Kasumi-1 (cell line): ENCODE measurements at regions not wholly inside any gene's neighbourhood (a gene's known extent, or its start where the extent isn't known, plus 50 kb on each side); places are given as distances from the start of the nearest gene placed in this dataset.
"Not testable (repeated sequence)": the region's sequence is repeated elsewhere in the genome, so short reads cannot be mapped to it uniquely, and the experiment has no call there.

Source experiments
- DNase-seq, 2 experiments: peaks; one replicate each; lab custom pipeline; 2025; lab: John Stamatoyannopoulos, UW

DNA sequence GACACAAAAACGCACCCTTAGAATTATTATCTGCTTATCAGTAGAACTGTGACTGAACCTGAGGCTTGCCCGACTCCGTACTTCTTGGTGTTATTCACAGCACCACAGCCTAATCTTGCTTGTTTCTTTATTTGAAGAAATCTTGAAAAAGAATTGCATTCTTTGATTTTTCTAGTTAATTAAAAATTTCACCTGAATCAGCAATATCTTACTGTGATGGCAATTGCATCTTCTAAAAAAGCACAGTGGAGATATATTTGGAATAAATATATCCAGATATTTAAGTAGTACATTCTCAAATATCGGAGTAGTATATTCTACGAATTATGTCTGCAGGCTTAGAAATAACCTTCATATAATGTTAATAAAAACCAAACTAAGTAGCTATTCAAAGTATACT, 90.1 kb upstream of the LYSMD4 start:
- DNase-seq = no peak

DNA sequence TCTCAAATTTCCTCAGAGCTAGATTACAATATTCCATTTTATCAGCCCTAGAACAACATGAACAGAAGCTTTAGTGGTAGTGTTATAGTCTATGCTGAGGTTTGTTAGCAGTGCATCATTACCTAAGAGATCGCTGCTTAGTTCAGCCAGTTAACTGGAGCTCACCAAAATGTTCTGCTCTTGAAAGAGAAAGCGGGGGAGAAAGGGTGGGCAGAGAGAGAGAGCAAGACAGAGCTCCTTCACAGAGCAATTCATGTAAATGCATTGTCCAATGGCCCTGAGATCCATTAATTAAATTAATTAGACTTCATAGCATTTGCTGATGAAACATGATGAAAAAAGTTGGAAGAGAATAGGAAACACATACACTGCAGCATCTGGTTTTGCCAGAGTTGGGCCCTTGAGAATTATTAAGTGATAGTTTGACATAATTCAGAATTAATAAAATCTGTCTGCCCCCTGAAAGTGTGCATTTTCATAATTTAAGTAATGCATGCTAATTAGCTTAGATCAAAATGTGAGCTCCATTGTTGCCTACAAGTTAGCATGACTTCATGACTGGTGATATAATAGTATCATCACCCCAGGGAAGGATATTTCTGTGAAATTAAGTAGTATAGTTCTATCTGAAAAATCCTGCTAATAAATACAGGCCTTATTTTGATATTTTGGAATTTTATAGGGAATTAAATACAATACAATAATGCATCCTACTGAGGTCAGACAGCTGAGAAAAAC, 86.9 kb upstream of the LYSMD4 start:
- DNase-seq = no peak

- no peak for DNase-seq
These were observed 85.6 kb upstream of the LYSMD4 start for GRCh38 chr15:99818872-99819271.

DNA sequence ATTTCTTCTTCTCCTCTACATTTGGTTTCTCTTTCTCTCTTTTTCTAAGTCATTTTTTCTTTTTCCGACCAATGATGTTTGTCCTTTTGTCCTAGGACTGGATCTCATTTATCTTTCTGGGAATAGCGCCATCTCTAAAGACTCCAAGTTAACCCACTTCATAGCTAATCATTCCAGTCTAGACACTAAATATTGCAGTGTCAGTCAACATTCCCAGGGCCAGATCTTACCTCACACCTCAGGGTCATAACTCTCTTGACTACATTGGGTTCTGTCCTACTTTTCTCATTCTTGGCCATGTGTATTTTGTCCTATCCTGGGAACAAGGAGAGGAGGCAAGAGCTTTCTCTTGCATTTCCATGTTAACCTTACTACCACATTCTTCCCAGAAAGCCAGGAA, 83.6 kb upstream of the LYSMD4 start:
- DNase-seq = not testable (repeated sequence)

GRCh38 chr15:99810663-99811062, 77.4 kb upstream of the LYSMD4 start:
- DNase-seq = not testable (repeated sequence)

DNA sequence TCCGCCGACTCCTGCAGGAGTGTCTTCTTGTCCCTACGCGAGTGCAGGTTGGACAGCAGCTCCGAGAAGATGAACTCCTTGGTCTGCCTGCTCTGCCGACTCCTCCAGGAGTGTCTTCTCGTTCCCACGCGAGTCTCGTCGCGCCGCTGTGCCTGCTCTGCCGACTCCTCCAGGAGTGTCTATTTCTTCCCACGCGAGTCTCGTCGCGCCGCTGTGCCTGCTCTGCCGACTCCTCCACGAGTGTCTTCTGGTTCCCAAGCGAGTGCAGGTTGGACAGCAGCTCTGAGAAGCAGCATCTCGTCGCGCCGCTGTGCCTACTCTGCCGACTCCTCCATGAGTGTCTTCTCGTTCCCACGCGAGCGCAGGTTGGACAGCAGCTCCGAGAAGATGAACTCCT, 66.6 kb upstream of the LYSMD4 start:
- not testable (repeated sequence) for DNase-seq

GRCh38 chr15:99799182-99799853, 66.1 kb upstream of the LYSMD4 start:
- DNase-seq = not testable (repeated sequence)

DNA sequence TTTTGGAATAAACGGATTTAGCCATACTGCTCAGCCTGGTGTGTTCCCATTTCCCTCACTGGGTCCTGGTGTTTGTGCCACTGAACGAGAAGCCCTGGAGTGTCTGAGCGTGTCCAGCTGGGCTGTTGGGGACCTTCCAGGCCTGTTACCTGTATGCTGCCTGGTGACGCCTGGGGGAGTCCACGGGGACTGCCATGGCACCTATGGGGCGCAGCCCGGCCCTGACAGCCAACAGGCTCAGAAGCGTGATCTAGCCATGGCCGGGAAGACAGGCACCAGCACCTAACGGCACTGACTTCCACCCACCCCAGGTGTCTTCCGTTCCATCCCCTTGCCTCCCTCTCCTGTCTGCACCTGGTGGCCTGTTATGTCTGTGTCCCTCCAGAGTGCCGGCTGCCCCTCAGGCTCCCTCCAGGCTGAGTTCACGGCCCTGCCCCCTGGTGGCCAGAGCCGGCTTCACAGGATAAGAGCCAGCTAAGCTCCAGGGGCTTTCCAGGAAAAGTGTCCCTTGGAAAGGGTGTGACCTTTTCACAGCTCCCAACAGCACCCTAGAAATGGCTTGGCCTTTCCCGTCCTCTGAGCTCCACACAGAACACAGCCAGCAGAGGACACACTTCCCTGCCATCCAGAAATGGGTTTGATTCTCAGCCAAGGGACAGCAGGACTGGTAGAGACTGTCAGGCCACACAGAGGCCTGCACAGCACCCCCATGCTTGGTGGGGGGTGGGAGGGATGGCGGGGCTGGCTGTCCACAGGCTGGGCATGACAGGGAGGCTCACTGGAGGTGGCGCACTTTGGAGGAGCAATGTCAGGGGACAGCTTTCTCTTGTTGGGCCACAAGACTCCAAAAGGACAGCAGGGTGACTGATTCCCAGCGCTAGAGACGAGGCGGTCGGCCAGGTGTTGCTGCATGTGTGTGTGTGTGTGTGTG, 64.0 kb upstream of the LYSMD4 start:
- DNase-seq = not testable (repeated sequence)

DNA sequence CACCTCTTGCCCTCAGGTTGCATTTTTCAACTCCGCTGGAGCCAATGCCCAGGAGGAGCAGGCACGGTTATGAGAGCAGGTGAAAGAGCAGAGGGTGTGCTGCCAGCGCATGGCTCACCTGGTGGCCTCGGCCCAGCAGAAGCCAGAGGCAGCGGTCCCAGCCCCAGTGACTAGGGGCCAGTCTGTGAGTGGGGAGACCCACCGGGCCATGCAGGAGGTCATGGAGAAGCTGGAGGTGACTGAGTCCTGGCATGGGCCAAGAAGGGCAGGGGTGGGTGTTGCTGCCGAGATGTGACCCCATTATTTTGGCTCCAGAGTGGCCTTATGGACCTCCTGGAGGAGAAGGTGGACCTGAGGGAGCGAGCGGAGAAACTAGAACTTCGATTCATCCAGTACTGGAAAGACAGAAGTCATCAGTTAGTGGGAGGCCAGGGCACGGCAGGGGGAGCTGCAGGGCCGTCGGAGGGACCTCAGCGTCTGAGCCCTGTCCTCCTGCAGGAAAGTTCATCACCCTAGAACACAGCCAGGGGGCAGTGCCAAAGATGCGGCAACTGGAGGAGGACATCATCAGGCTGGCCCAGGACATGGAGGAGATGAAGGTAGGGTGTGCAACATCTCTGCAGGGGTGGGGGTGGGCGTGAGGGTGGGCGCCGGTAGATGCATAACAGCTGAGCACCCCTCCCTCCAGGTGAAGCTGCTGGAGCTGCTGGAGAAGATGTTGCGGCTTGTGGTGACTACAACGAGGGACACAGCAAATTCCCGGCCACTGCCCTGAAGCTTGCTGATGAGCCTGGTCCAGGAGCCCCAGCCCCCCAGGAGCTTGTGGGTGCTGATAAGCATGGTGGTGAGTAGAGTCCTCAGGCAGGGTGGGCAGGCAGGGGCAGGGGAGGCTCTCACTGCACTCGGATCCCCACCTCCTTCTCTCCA, 58.9 kb upstream of the LYSMD4 start:
- DNase-seq = not testable (repeated sequence)

- not testable (repeated sequence) for DNase-seq
These were observed 57.5 kb upstream of the LYSMD4 start for GRCh38 chr15:99790751-99791150.

GRCh38 chr15:99788156-99788555, 54.9 kb upstream of the LYSMD4 start:
- DNase-seq = no peak

GRCh38 chr15:99784800-99785199, 51.6 kb upstream of the LYSMD4 start:
- DNase-seq = not testable (repeated sequence)

DNA sequence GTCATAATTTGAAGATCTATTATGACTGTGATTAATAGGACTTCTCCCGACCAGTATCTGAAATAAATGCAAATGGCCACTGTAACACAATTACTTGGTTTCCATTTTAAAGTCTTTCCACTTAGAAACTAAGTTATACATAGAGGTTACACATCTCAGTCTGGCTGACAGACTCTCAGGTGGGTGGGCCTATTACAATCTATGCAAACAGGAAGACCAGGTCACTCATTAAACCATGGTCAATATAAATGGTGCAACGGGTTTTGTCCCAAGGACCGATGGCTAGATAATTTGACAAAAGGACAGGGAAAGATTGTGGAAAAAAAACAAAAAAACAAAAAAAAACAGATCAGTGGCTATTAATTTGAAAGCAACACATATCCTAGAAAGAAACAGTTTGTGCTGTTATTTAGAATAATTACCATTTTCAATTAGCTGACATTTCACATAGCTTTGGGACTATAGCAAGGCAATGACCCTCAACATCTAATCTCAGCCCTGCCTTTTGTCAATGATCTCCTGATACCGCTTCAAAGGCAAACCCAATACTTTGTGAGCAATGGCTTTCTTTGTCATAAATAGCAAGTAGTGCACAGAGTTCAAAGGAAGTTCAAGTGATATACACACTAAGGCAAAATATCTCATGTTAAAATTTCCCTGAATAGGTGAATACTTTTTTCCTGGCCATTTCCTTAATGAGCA, 50.8 kb upstream of the LYSMD4 start:
- not testable (repeated sequence) for DNase-seq
